ENCODE measurements at regions not wholly inside any gene's neighbourhood (a gene's known extent, or its start where the extent isn't known, plus 50 kb on each side); places are given as distances from the start of the nearest gene placed in this dataset.

GRCh38 chr15:79582650-79583049 lies 150.5 kb downstream of the MINAR1 start:
- no peak overlapping the region for H3K9ac ChIP-seq (ENCODE audit: low read depth, low read length)
- H3K27me3 ChIP-seq (ENCODE audit: control insufficient read depth, insufficient read depth, low read length): peaks cover 8% of the 10 kb centered on the region
- no peak overlapping the region for H3K4me3 ChIP-seq (ENCODE audit: low read length)
- H3K4me1 ChIP-seq (ENCODE audit: control insufficient read depth, insufficient read depth, low read length): no peaks in the 10 kb centered on the region
- no peaks in the 10 kb centered on the region for H3K36me3 ChIP-seq (ENCODE audit: insufficient read depth, low read length)
- H3K4me2 ChIP-seq (ENCODE audit: low read length): no peak overlapping the region
- H3K9me3 ChIP-seq (replicated peaks; ENCODE audit: low read length): no peaks in the 10 kb centered on the region

GRCh38 chr15:79592126-79592525 lies 160.0 kb downstream of the MINAR1 start:
- no peak overlapping the region for H3K4me3 ChIP-seq (ENCODE audit: low read length)
- H3K9me3 ChIP-seq (replicated peaks; ENCODE audit: low read length): no peaks in the 10 kb centered on the region
- H3K4me2 ChIP-seq (ENCODE audit: low read length): no peak overlapping the region
- peaks cover 22% of the 10 kb centered on the region for H3K27me3 ChIP-seq (ENCODE audit: control insufficient read depth, insufficient read depth, low read length)
- H3K4me1 ChIP-seq (ENCODE audit: control insufficient read depth, insufficient read depth, low read length): no peaks in the 10 kb centered on the region
- H3K36me3 ChIP-seq (ENCODE audit: insufficient read depth, low read length): no peaks in the 10 kb centered on the region
- no peak overlapping the region for H3K9ac ChIP-seq (ENCODE audit: low read depth, low read length)

- H3K9ac ChIP-seq (ENCODE audit: low read depth, low read length): no peak overlapping the region
- peaks cover 14% of the 10 kb centered on the region for H3K27me3 ChIP-seq (ENCODE audit: control insufficient read depth, insufficient read depth, low read length)
- no peaks in the 10 kb centered on the region for H3K36me3 ChIP-seq (ENCODE audit: insufficient read depth, low read length)
- H3K4me2 ChIP-seq (ENCODE audit: low read length): no peak overlapping the region
- no peaks in the 10 kb centered on the region for H3K4me1 ChIP-seq (ENCODE audit: control insufficient read depth, insufficient read depth, low read length)
- no peaks in the 10 kb centered on the region for H3K9me3 ChIP-seq (replicated peaks; ENCODE audit: low read length)
- no peak overlapping the region for H3K4me3 ChIP-seq (ENCODE audit: low read length)
These were observed 161.2 kb downstream of the MINAR1 start for GRCh38 chr15:79593119-79593869.

- Histone ChIP-seq H3K9me3 (replicated peaks; ENCODE audit: low read length) (no peaks in the 10 kb centered on the region), H3K4me2 (ENCODE audit: low read length) (no peak overlapping the region), H3K27me3 (ENCODE audit: control insufficient read depth, insufficient read depth, low read length) (peaks cover 14% of the 10 kb centered on the region), H3K36me3 (ENCODE audit: insufficient read depth, low read length) (no peaks in the 10 kb centered on the region), H3K4me3 (ENCODE audit: low read length) (no peak overlapping the region), H3K9ac (ENCODE audit: low read depth, low read length) (no peak overlapping the region), H3K4me1 (ENCODE audit: control insufficient read depth, insufficient read depth, low read length) (no peaks in the 10 kb centered on the region)
These were observed 163.2 kb downstream of the MINAR1 start for GRCh38 chr15:79595306-79595705.

GRCh38 chr15:79595995-79596622 lies 164.0 kb downstream of the MINAR1 start:
- H3K36me3 ChIP-seq (ENCODE audit: insufficient read depth, low read length): no peaks in the 10 kb centered on the region
- no peak overlapping the region for H3K4me3 ChIP-seq (ENCODE audit: low read length)
- H3K27me3 ChIP-seq (ENCODE audit: control insufficient read depth, insufficient read depth, low read length): peaks cover 14% of the 10 kb centered on the region
- H3K9ac ChIP-seq (ENCODE audit: low read depth, low read length): no peak overlapping the region
- H3K4me1 ChIP-seq (ENCODE audit: control insufficient read depth, insufficient read depth, low read length): no peaks in the 10 kb centered on the region
- H3K4me2 ChIP-seq (ENCODE audit: low read length): no peak overlapping the region
- no peaks in the 10 kb centered on the region for H3K9me3 ChIP-seq (replicated peaks; ENCODE audit: low read length)

- Histone ChIP-seq H3K4me2 (ENCODE audit: low read length) (no peak overlapping the region), H3K4me3 (ENCODE audit: low read length) (no peak overlapping the region), H3K4me1 (ENCODE audit: control insufficient read depth, insufficient read depth, low read length) (no peaks in the 10 kb centered on the region), H3K36me3 (ENCODE audit: insufficient read depth, low read length) (no peaks in the 10 kb centered on the region), H3K9ac (ENCODE audit: low read depth, low read length) (no peak overlapping the region), H3K27me3 (ENCODE audit: control insufficient read depth, insufficient read depth, low read length) (no peaks in the 10 kb centered on the region), H3K9me3 (replicated peaks; ENCODE audit: low read length) (no peaks in the 10 kb centered on the region)
These were observed 166.5 kb downstream of the MINAR1 start for GRCh38 chr15:79598639-79599038.

- H3K4me1 ChIP-seq (ENCODE audit: control insufficient read depth, insufficient read depth, low read length): no peaks in the 10 kb centered on the region
- no peak overlapping the region for H3K9ac ChIP-seq (ENCODE audit: low read depth, low read length)
- no peaks in the 10 kb centered on the region for H3K27me3 ChIP-seq (ENCODE audit: control insufficient read depth, insufficient read depth, low read length)
- no peaks in the 10 kb centered on the region for H3K9me3 ChIP-seq (replicated peaks; ENCODE audit: low read length)
- H3K36me3 ChIP-seq (ENCODE audit: insufficient read depth, low read length): no peaks in the 10 kb centered on the region
- no peak overlapping the region for H3K4me2 ChIP-seq (ENCODE audit: low read length)
- H3K4me3 ChIP-seq (ENCODE audit: low read length): no peak overlapping the region
These were observed 169.4 kb downstream of the MINAR1 start for GRCh38 chr15:79601405-79602086.

GRCh38 chr15:79602180-79602579 lies 170.0 kb downstream of the MINAR1 start:
- Histone ChIP-seq H3K27me3 (ENCODE audit: control insufficient read depth, insufficient read depth, low read length) (no peaks in the 10 kb centered on the region), H3K4me2 (ENCODE audit: low read length) (no peak overlapping the region), H3K4me1 (ENCODE audit: control insufficient read depth, insufficient read depth, low read length) (no peaks in the 10 kb centered on the region), H3K4me3 (ENCODE audit: low read length) (no peak overlapping the region), H3K36me3 (ENCODE audit: insufficient read depth, low read length) (no peaks in the 10 kb centered on the region), H3K9me3 (replicated peaks; ENCODE audit: low read length) (no peaks in the 10 kb centered on the region), H3K9ac (ENCODE audit: low read depth, low read length) (no peak overlapping the region)

- H3K4me1 ChIP-seq (ENCODE audit: control insufficient read depth, insufficient read depth, low read length): no peaks in the 10 kb centered on the region
- no peak overlapping the region for H3K9ac ChIP-seq (ENCODE audit: low read depth, low read length)
- no peaks in the 10 kb centered on the region for H3K9me3 ChIP-seq (replicated peaks; ENCODE audit: low read length)
- H3K36me3 ChIP-seq (ENCODE audit: insufficient read depth, low read length): no peaks in the 10 kb centered on the region
- no peaks in the 10 kb centered on the region for H3K27me3 ChIP-seq (ENCODE audit: control insufficient read depth, insufficient read depth, low read length)
- no peak overlapping the region for H3K4me2 ChIP-seq (ENCODE audit: low read length)
- no peak overlapping the region for H3K4me3 ChIP-seq (ENCODE audit: low read length)
These were observed 170.6 kb downstream of the MINAR1 start for GRCh38 chr15:79602731-79603130.

GRCh38 chr15:79606831-79607355 lies 174.8 kb downstream of the MINAR1 start:
- Histone ChIP-seq H3K9ac (ENCODE audit: low read depth, low read length) (no peak overlapping the region), H3K9me3 (replicated peaks; ENCODE audit: low read length) (no peaks in the 10 kb centered on the region), H3K36me3 (ENCODE audit: insufficient read depth, low read length) (no peaks in the 10 kb centered on the region), H3K4me3 (ENCODE audit: low read length) (no peak overlapping the region), H3K4me1 (ENCODE audit: control insufficient read depth, insufficient read depth, low read length) (no peaks in the 10 kb centered on the region), H3K4me2 (ENCODE audit: low read length) (no peak overlapping the region), H3K27me3 (ENCODE audit: control insufficient read depth, insufficient read depth, low read length) (no peaks in the 10 kb centered on the region)

GRCh38 chr15:79608066-79608864 lies 176.1 kb downstream of the MINAR1 start:
- H3K36me3 ChIP-seq (ENCODE audit: insufficient read depth, low read length): no peaks in the 10 kb centered on the region
- no peak overlapping the region for H3K4me3 ChIP-seq (ENCODE audit: low read length)
- no peaks in the 10 kb centered on the region for H3K27me3 ChIP-seq (ENCODE audit: control insufficient read depth, insufficient read depth, low read length)

More at GRCh38 chr15:79608066-79608864, 176.1 kb downstream of the MINAR1 start:
- Histone ChIP-seq H3K9ac (ENCODE audit: low read depth, low read length) (no peak overlapping the region), H3K9me3 (replicated peaks; ENCODE audit: low read length) (no peaks in the 10 kb centered on the region), H3K4me2 (ENCODE audit: low read length) (no peak overlapping the region), H3K4me1 (ENCODE audit: control insufficient read depth, insufficient read depth, low read length) (no peaks in the 10 kb centered on the region)

Data from skeletal muscle satellite cell (primary cell).